ENCODE measurements at regions not wholly inside any gene's neighbourhood (a gene's known extent, or its start where the extent isn't known, plus 50 kb on each side); places are given as distances from the start of the nearest gene placed in this dataset.
"Not testable (repeated sequence)": the region's sequence is repeated elsewhere in the genome, so short reads cannot be mapped to it uniquely, and the experiment has no call there.

DNA sequence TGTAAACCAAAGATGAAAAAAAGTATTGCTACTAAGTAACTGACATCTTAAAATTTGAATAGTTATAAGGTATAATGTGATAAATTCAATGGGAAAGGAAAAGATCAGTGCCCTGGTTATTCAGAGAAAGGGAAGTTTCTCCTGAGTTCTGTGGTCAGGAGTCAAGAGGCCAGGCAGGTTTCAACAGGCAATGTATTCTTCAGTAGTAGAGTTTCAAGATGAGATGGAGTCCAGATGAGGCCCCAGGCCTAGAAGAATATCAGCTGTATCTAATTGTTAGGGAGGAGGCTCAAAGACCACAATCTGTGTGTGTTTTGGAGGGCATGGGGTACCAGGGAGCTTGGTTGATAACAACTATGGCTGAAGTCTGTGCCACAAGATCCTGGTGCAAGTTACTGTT is 101.4 kb upstream of the DLX6 start:
- ATAC-seq (ENCODE audit: low read depth in 2 of 2): no peak
- Histone ChIP-seq H3K4me3 (ENCODE audit: low read depth, low read length) (no peak overlapping the region), H3K4me1 (ENCODE audit: control insufficient read depth, insufficient read depth, low read length, poor library complexity, severe bottlenecking) (no peaks in the 10 kb centered on the region), H3K27me3 (ENCODE audit: control insufficient read depth, insufficient read depth, low read length) (peaks cover under 1% of the 10 kb centered on the region), H3K36me3 (ENCODE audit: control insufficient read depth, insufficient read depth, low read length) (no peaks in the 10 kb centered on the region), H3K27ac (ENCODE audit: insufficient read depth, low read length, poor library complexity, severe bottlenecking) (no peak overlapping the region), H3K9me3 (ENCODE audit: control insufficient read depth in 2 of 2, low read length in 2 of 2) (no peaks in the 10 kb centered on the region)
- H3K4me3 Mint-ChIP-seq: no peak overlapping the region
- peaks cover 10% of the 10 kb centered on the region for H3K27me3 Mint-ChIP-seq
- no peaks in the 10 kb centered on the region for H3K36me3 Mint-ChIP-seq
- no peak overlapping the region for H3K27ac Mint-ChIP-seq
- H3K9me3 Mint-ChIP-seq: peaks cover 0 to 3% (median 0%) of the 10 kb centered on the region in 7 donors
- DNase-seq: no peak
- H3K4me1 Mint-ChIP-seq: no peaks in the 10 kb centered on the region

DNA sequence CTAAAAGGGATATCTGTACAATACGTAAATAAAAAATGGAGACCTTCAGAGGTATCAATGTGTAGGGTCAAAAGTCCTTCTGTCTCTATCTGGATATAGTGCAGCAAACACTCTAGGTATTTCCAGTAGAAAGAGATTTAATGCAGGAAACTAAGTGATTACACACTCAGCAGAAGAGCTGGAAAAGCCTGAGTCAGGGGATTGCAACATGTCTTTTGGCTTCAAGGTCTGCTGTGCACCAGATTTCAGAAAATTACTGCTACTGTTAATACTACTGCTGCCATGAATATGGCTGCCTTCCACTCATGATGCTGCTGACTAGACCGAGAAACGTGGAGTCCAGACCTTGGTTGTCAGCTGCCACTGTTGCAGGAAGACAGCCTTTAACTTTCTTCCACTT is 94.9 kb upstream of the DLX6 start:
- no peaks in the 10 kb centered on the region for H3K9me3 ChIP-seq (ENCODE audit: control insufficient read depth in 2 of 2, low read length in 2 of 2)
- no peaks in the 10 kb centered on the region for H3K36me3 Mint-ChIP-seq
- H3K27me3 Mint-ChIP-seq: peaks cover 7% of the 10 kb centered on the region
- no peaks in the 10 kb centered on the region for H3K4me1 Mint-ChIP-seq
- DNase-seq (no peak), ATAC-seq (ENCODE audit: low read depth in 2 of 2) (no peak)
- no peaks in the 10 kb centered on the region for H3K4me1 ChIP-seq (ENCODE audit: control insufficient read depth, insufficient read depth, low read length, poor library complexity, severe bottlenecking)
- no peak overlapping the region for H3K27ac Mint-ChIP-seq
- no peak overlapping the region for H3K27ac ChIP-seq (ENCODE audit: insufficient read depth, low read length, poor library complexity, severe bottlenecking)
- H3K4me3 Mint-ChIP-seq: no peak overlapping the region
- peaks cover 2% of the 10 kb centered on the region for H3K27me3 ChIP-seq (ENCODE audit: control insufficient read depth, insufficient read depth, low read length)
- no peaks in the 10 kb centered on the region for H3K36me3 ChIP-seq (ENCODE audit: control insufficient read depth, insufficient read depth, low read length)
- H3K9me3 Mint-ChIP-seq: peaks cover 0 to 2% (median 0%) of the 10 kb centered on the region in 7 donors
- H3K4me3 ChIP-seq (ENCODE audit: low read depth, low read length): no peak overlapping the region

DNA sequence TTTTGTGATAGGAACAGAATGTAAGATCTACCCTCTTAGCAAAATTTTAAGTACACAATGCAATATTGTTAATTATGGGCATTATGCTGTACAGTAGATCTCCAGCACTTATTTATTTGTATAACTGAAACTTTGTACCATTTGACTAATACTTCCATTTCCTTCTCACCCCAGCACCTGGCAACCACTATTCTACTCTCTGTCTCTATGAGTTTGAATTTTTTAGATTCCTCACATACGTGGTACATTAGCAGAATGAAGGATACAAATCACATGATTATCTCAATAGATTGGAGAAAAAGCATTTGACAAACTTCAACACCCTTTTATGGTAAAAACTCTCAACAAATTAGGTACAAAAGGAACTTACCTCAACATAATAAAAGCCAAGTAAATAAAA is 90.3 kb upstream of the DLX6 start:
- Mint-ChIP-seq H3K9me3 (peaks cover 0 to 3% (median 1%) of the 10 kb centered on the region in 7 donors), H3K4me1 (no peaks in the 10 kb centered on the region), H3K36me3 (no peaks in the 10 kb centered on the region), H3K4me3 (no peak overlapping the region), H3K27ac (no peak overlapping the region), H3K27me3 (peaks cover 8% of the 10 kb centered on the region)
- no peaks in the 10 kb centered on the region for H3K9me3 ChIP-seq (ENCODE audit: control insufficient read depth in 2 of 2, low read length in 2 of 2)
- ATAC-seq (ENCODE audit: low read depth in 2 of 2) (no peak), DNase-seq (no peak)
- H3K27ac ChIP-seq (ENCODE audit: insufficient read depth, low read length, poor library complexity, severe bottlenecking): no peak overlapping the region
- H3K36me3 ChIP-seq (ENCODE audit: control insufficient read depth, insufficient read depth, low read length): no peaks in the 10 kb centered on the region
- H3K27me3 ChIP-seq (ENCODE audit: control insufficient read depth, insufficient read depth, low read length): no peaks in the 10 kb centered on the region
- no peak overlapping the region for H3K4me3 ChIP-seq (ENCODE audit: low read depth, low read length)
- H3K4me1 ChIP-seq (ENCODE audit: control insufficient read depth, insufficient read depth, low read length, poor library complexity, severe bottlenecking): no peaks in the 10 kb centered on the region

DNA sequence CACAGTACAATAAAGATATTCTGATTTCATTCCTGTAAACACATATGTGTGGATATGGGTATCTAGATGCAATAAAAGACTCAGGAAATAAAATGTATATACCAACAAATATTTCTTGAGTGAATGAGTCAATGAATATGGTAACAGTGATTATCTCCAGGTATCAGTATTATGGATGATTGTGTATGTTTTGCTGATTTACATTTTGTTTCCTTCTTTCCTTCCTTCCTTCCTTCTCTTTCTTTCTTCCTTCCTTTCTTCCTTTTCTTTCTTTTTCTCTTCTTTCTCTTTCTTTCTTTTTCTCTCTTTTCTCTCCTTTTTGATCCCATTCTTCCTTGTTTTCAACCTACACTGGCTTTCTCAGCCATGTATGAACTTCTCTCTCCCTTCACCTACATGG is 85.3 kb upstream of the DLX6 start:
- no peaks in the 10 kb centered on the region for H3K4me1 ChIP-seq (ENCODE audit: control insufficient read depth, insufficient read depth, low read length, poor library complexity, severe bottlenecking)
- Mint-ChIP-seq H3K4me1 (no peaks in the 10 kb centered on the region), H3K4me3 (no peak overlapping the region), H3K36me3 (no peaks in the 10 kb centered on the region), H3K9me3 (peaks cover 0 to 3% (median under 1%) of the 10 kb centered on the region in 7 donors), H3K27ac (no peak overlapping the region), H3K27me3 (peaks cover 10% of the 10 kb centered on the region)
- no peaks in the 10 kb centered on the region for H3K9me3 ChIP-seq (ENCODE audit: control insufficient read depth in 2 of 2, low read length in 2 of 2)
- no peak overlapping the region for H3K4me3 ChIP-seq (ENCODE audit: low read depth, low read length)
- DNase-seq (no peak), ATAC-seq (ENCODE audit: low read depth in 2 of 2) (no peak)
- no peak overlapping the region for H3K27ac ChIP-seq (ENCODE audit: insufficient read depth, low read length, poor library complexity, severe bottlenecking)
- no peaks in the 10 kb centered on the region for H3K27me3 ChIP-seq (ENCODE audit: control insufficient read depth, insufficient read depth, low read length)
- H3K36me3 ChIP-seq (ENCODE audit: control insufficient read depth, insufficient read depth, low read length): no peaks in the 10 kb centered on the region

DNA sequence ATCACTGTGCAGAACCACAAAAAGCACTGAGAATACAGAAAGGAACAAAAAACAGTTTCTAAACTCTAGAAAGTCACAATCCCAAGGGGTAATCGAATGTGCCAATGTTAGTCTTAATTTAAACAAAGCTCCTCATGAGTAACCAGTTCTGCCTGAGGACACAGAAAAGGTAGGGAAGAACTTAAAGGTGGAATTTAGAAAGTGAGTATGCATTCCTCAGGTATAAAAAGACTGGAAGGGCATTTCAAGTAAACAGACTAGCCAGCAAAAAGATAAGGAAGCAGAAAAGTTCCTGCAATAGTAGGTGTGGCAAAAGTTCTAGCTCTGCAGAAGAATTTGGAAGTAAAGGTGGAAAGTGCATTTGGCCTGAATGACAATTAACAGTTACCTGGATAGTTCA is 84.6 kb upstream of the DLX6 start:
- ATAC-seq (ENCODE audit: low read depth in 2 of 2): no peak
- Mint-ChIP-seq H3K4me3 (no peak overlapping the region), H3K4me1 (no peaks in the 10 kb centered on the region), H3K27ac (no peak overlapping the region), H3K27me3 (peaks cover 10% of the 10 kb centered on the region), H3K9me3 (peaks cover 0 to 3% (median 0%) of the 10 kb centered on the region in 7 donors), H3K36me3 (no peaks in the 10 kb centered on the region)
- no peak overlapping the region for H3K27ac ChIP-seq (ENCODE audit: insufficient read depth, low read length, poor library complexity, severe bottlenecking)
- no peaks in the 10 kb centered on the region for H3K36me3 ChIP-seq (ENCODE audit: control insufficient read depth, insufficient read depth, low read length)
- no peaks in the 10 kb centered on the region for H3K4me1 ChIP-seq (ENCODE audit: control insufficient read depth, insufficient read depth, low read length, poor library complexity, severe bottlenecking)
- H3K27me3 ChIP-seq (ENCODE audit: control insufficient read depth, insufficient read depth, low read length): no peaks in the 10 kb centered on the region
- H3K9me3 ChIP-seq (ENCODE audit: control insufficient read depth in 2 of 2, low read length in 2 of 2): no peaks in the 10 kb centered on the region
- H3K4me3 ChIP-seq (ENCODE audit: low read depth, low read length): no peak overlapping the region
- no peak for DNase-seq

DNA sequence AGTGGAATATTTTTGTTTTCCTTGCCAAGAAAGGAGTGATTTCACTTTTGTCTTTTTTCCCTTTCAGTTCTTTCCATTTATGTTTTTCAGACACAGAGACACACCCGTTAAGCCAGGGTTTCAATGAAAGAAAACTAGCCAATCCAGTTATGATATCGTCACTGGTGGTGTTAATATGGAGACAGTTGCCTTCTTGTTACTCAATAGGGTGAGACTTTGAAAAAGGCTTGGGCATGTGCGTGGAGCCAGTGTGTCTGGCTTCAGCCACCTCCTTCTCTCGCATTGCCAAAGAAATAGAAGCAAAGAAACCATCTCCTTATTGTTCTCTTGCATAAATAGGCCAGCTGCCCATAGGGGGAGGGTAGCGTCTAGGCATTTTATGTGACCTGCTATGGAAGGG is 84.1 kb upstream of the DLX6 start:
- H3K27ac ChIP-seq (ENCODE audit: insufficient read depth, low read length, poor library complexity, severe bottlenecking): no peak overlapping the region
- no peaks in the 10 kb centered on the region for H3K9me3 ChIP-seq (ENCODE audit: control insufficient read depth in 2 of 2, low read length in 2 of 2)
- no peak overlapping the region for H3K4me3 Mint-ChIP-seq
- H3K36me3 Mint-ChIP-seq: no peaks in the 10 kb centered on the region
- no peak overlapping the region for H3K27ac Mint-ChIP-seq
- peaks cover 10% of the 10 kb centered on the region for H3K27me3 Mint-ChIP-seq
- DNase-seq (no peak), ATAC-seq (ENCODE audit: low read depth in 2 of 2) (no peak)
- no peaks in the 10 kb centered on the region for H3K4me1 Mint-ChIP-seq
- H3K36me3 ChIP-seq (ENCODE audit: control insufficient read depth, insufficient read depth, low read length): no peaks in the 10 kb centered on the region
- no peaks in the 10 kb centered on the region for H3K27me3 ChIP-seq (ENCODE audit: control insufficient read depth, insufficient read depth, low read length)
- no peaks in the 10 kb centered on the region for H3K4me1 ChIP-seq (ENCODE audit: control insufficient read depth, insufficient read depth, low read length, poor library complexity, severe bottlenecking)
- peaks cover 0 to 3% (median 0%) of the 10 kb centered on the region in 7 donors for H3K9me3 Mint-ChIP-seq
- no peak overlapping the region for H3K4me3 ChIP-seq (ENCODE audit: low read depth, low read length)

DNA sequence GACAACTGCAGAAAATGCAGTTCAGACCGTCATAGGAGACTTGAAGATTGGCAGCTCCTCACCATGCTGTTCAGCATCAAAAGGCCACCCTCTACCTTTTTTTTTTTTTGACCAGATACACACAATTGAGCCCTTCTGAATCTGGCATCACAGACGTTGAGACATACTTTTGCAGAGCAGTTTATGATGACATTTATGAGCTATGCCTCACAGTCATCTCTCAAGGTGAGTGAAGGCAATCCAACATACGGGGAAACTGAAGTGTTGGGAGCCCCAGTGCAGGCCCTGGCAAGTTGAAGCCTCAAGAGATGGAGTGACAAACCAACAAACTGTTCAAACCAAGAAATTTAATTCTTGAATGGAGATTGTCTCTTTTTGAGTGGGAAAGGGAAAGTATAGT is 83.6 kb upstream of the DLX6 start:
- peaks cover 0 to 3% (median 0%) of the 10 kb centered on the region in 7 donors for H3K9me3 Mint-ChIP-seq
- DNase-seq (no peak), ATAC-seq (ENCODE audit: low read depth in 2 of 2) (no peak)
- H3K27ac Mint-ChIP-seq: no peak overlapping the region
- H3K27me3 Mint-ChIP-seq: peaks cover 10% of the 10 kb centered on the region
- no peak overlapping the region for H3K27ac ChIP-seq (ENCODE audit: insufficient read depth, low read length, poor library complexity, severe bottlenecking)
- H3K36me3 Mint-ChIP-seq: no peaks in the 10 kb centered on the region
- H3K4me3 ChIP-seq (ENCODE audit: low read depth, low read length): no peak overlapping the region
- H3K9me3 ChIP-seq (ENCODE audit: control insufficient read depth in 2 of 2, low read length in 2 of 2): no peaks in the 10 kb centered on the region
- no peak overlapping the region for H3K4me3 Mint-ChIP-seq
- H3K4me1 Mint-ChIP-seq: no peaks in the 10 kb centered on the region
- H3K27me3 ChIP-seq (ENCODE audit: control insufficient read depth, insufficient read depth, low read length): no peaks in the 10 kb centered on the region
- no peaks in the 10 kb centered on the region for H3K4me1 ChIP-seq (ENCODE audit: control insufficient read depth, insufficient read depth, low read length, poor library complexity, severe bottlenecking)
- no peaks in the 10 kb centered on the region for H3K36me3 ChIP-seq (ENCODE audit: control insufficient read depth, insufficient read depth, low read length)

DNA sequence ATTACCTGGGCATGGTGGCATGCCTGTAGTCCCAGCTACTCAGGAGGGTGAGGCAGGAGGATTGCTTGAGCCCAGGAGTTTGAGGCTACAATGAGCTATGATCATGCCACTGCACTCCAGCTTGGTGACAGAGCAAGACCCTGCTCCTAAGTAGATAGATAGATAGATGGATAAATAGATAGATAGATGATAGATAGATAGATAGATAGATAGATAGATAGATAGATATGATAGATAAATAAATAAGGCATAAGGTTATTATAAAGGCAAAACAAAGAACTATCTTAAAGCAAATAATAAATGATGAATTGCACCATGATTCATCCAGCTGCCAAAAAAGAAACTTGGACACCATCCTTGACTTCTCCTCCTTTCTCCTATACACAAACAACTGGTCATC is 82.0 kb upstream of the DLX6 start:
- H3K4me1 ChIP-seq (ENCODE audit: control insufficient read depth, insufficient read depth, low read length, poor library complexity, severe bottlenecking); H3K27me3 ChIP-seq (ENCODE audit: control insufficient read depth, insufficient read depth, low read length); ATAC-seq (ENCODE audit: low read depth in 2 of 2); H3K27ac Mint-ChIP-seq; H3K36me3 Mint-ChIP-seq; H3K9me3 Mint-ChIP-seq; H3K36me3 ChIP-seq (ENCODE audit: control insufficient read depth, insufficient read depth, low read length); DNase-seq; H3K4me3 ChIP-seq (ENCODE audit: low read depth, low read length); H3K9me3 ChIP-seq (ENCODE audit: control insufficient read depth in 2 of 2, low read length in 2 of 2); H3K27ac ChIP-seq (ENCODE audit: insufficient read depth, low read length, poor library complexity, severe bottlenecking); H3K4me3 Mint-ChIP-seq; H3K4me1 Mint-ChIP-seq; H3K27me3 Mint-ChIP-seq: not testable (repeated sequence)
